Uterus (tissue), 2 donors: ENCODE measurements at regions not wholly inside any gene's neighbourhood (a gene's known extent, or its start where the extent isn't known, plus 50 kb on each side); places are given as distances from the start of the nearest gene placed in this dataset.

ENCODE experiments used
- CTCF ChIP-seq, 4 experiments: fragments of 200-600 bp in 2 of 4; fragments of 450-650 bp in 2 of 4; sonication (generic) in 2 of 4; IDR thresholded peaks; one replicate each; pipeline ENCODE4 v1.5.1; 2016 to 2019; ENCODE audit warnings: antibody characterized with exemption in 4 of 4, mild to moderate bottlenecking in 2 of 4, moderate library complexity in 1 of 4
- POLR2A ChIP-seq, 2 donors: fragments of 450-650 bp; IDR thresholded peaks; one replicate each; pipeline ENCODE4 v1.6.1; 2016; ENCODE audit warnings: antibody characterized with exemption in 2 of 2, mild to moderate bottlenecking in 1 of 2, moderate library complexity in 1 of 2

GRCh38 chr14:28966416-28967233 is 200.0 kb downstream of the FOXG1 start:
- TF ChIP-seq CTCF (IDR thresholded peaks at IDR 0.05) = no peak
- TF ChIP-seq POLR2A (IDR thresholded peaks at IDR 0.05) = no peak
